ENCODE measurements at regions not wholly inside any gene's neighbourhood (a gene's known extent, or its start where the extent isn't known, plus 50 kb on each side); places are given as distances from the start of the nearest gene placed in this dataset.

DNA sequence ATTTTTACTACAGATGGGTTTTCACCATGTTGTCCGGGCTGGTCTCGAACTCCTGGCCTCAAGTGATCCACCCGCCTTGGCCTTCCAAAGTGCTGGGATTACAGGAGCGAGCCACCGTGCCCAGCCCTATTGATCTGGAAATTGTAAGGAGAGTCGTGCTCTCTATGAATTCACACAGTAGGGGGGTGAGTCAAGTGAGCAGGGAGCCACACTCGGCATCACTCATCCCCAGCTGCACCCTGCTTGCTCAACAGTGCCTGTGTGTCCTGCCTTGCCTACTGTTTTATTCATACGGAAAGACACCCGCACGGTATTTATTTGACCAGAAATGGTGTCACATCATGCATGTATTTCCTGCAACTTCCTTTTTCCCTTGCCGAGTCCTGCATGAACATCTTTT is 157.2 kb upstream of the FOXF1 start:
- peaks cover 6 to 20% (median 13%) of the 10 kb centered on the region in 7 donors for H3K9me3 Mint-ChIP-seq
- no peak overlapping the region for H3K4me3 Mint-ChIP-seq
- no peaks in the 10 kb centered on the region for H3K4me1 Mint-ChIP-seq
- H3K27ac Mint-ChIP-seq = no peak overlapping the region
- ATAC-seq (ENCODE audit: low read depth in 2 of 2) (no peak), DNase-seq (no peak)
- H3K27me3 Mint-ChIP-seq = peaks cover 43 to 72% (median 70%) of the 10 kb centered on the region in 3 donors
- H3K36me3 Mint-ChIP-seq = peaks cover 4 to 12% of the 10 kb centered on the region in 2 donors

DNA sequence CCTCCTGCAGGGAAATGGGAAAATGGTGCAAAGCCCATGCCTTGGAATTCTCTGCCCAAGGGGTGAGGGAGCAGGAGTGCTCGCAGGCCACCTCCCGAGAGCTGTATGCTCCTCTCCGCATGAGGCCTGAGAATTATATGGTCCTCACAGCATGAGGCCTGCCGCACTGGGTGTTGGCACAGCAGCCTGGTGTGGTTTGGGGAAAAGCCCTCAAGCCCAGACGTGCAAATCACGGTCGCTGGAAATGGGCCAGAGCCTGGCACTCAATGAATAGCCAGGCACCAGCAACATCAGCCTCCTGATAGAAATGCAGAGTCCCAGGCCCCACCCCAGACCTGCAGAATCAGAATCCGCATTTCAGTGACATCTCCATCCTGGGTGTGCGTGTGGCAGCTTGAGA is 156.4 kb upstream of the FOXF1 start:
- H3K36me3 Mint-ChIP-seq = peaks cover 4 to 12% of the 10 kb centered on the region in 2 donors
- no peak overlapping the region for H3K27ac Mint-ChIP-seq
- H3K4me1 Mint-ChIP-seq = no peaks in the 10 kb centered on the region
- H3K9me3 Mint-ChIP-seq = peaks cover 6 to 17% (median 14%) of the 10 kb centered on the region in 7 donors
- H3K4me3 Mint-ChIP-seq = no peak overlapping the region
- ATAC-seq (ENCODE audit: low read depth in 2 of 2) (no peak), DNase-seq (no peak)
- peaks cover 49 to 73% (median 69%) of the 10 kb centered on the region in 3 donors for H3K27me3 Mint-ChIP-seq

DNA sequence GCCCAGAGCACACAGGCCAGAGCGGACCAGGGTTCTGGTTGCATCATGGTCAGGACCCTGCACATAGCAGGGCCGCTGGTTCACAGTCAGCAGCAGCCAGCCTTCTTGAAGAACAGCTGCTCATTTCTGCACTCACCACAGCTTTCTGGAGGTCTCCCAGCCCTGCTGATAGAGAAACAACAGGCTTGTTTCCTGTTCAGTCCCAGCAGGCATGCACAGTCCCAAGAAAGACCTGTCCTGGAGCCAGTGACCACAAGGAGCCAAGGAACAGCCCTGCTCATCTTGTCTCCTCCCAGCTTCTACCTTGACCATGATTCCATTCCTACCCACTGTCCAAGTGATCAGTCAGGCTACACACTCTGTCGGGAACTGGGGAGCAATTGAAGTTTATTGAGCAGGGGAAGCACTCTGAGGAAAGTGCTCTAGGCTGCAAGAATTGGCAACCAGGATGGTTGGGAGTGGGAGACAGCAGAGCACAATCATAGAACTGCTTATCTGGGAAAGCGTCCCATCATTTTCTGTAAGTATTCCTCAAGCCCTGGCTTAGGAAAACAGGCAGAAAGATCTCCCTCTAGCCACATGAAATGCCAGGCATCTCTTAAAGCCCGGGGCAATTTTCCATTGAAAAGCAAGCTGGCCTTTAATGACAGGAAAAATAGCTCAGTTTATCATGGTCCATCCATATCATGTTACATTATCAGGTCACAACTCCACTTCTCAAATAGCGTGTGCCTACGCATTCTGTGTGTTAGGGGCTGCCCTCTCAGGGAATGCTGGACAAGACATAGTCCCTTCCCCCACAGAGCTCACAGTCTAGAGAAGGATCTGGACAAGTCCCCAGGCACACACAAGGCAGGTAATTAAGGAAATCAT is 155.4 kb upstream of the FOXF1 start:
- H3K9me3 Mint-ChIP-seq = peaks cover 6 to 20% (median 14%) of the 10 kb centered on the region in 7 donors
- H3K27ac Mint-ChIP-seq = peak overlapping the region in 1 of 6 donors; percentile 50
- no peak for ATAC-seq (ENCODE audit: low read depth in 2 of 2)
- no peak for DNase-seq
- peaks cover 4 to 12% of the 10 kb centered on the region in 2 donors for H3K36me3 Mint-ChIP-seq
- no peaks in the 10 kb centered on the region for H3K4me1 Mint-ChIP-seq
- peaks cover 52 to 74% (median 69%) of the 10 kb centered on the region in 3 donors for H3K27me3 Mint-ChIP-seq
- H3K4me3 Mint-ChIP-seq = no peak overlapping the region

DNA sequence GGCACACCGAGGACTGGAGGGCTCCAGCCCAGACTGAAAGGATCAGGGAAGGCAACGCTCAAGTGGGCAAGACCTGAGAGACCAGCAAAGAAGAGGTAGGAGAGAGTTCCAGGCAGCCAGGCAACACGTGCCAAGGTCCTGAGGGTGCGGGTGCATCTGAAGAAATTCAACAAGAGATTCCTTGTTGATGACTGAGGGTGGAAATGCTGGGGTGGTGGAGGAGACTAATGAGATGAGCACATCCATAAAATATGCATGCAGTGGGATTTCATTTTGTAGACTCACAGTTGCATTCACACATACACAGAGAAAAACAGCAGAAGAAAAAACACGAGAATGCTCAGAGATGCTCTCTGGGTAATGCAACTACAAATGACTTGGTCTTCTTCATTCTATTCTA is 154.8 kb upstream of the FOXF1 start:
- H3K36me3 Mint-ChIP-seq = peaks cover 4 to 12% of the 10 kb centered on the region in 2 donors
- ATAC-seq (ENCODE audit: low read depth in 2 of 2) (no peak), DNase-seq (no peak)
- H3K4me1 Mint-ChIP-seq = no peaks in the 10 kb centered on the region
- H3K27me3 Mint-ChIP-seq = peaks cover 46 to 74% (median 63%) of the 10 kb centered on the region in 3 donors
- peaks cover 6 to 20% (median 14%) of the 10 kb centered on the region in 7 donors for H3K9me3 Mint-ChIP-seq
- no peak overlapping the region for H3K4me3 Mint-ChIP-seq
- peak overlapping the region in 1 of 6 donors; percentile 50 for H3K27ac Mint-ChIP-seq

DNA sequence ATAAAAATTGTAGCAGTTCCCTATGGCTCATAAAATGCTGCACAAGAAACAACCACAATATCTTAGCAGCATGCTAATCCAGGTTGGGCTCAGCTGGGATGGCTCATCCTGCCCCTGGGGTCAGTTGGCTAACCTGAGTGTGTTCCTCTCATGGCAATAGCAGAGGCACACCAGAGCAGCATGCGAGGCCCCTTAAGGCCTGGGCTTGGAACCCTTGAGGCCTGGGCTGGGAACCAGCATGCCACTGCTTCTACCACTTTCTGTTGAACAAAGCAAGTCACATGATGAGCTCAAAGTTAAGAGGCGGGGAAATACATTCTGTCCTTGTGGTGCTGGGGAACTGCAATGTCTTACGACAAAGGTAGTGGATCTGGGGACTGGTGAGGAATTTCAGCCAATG is 154.4 kb upstream of the FOXF1 start:
- no peak for DNase-seq
- H3K36me3 Mint-ChIP-seq = peaks cover 4 to 12% of the 10 kb centered on the region in 2 donors
- H3K27ac Mint-ChIP-seq = no peak overlapping the region
- peaks cover 6 to 20% (median 14%) of the 10 kb centered on the region in 7 donors for H3K9me3 Mint-ChIP-seq
- H3K27me3 Mint-ChIP-seq = peaks cover 43 to 70% (median 62%) of the 10 kb centered on the region in 3 donors
- no peaks in the 10 kb centered on the region for H3K4me1 Mint-ChIP-seq
- ATAC-seq (ENCODE audit: low read depth in 2 of 2) = no peak
- no peak overlapping the region for H3K4me3 Mint-ChIP-seq

DNA sequence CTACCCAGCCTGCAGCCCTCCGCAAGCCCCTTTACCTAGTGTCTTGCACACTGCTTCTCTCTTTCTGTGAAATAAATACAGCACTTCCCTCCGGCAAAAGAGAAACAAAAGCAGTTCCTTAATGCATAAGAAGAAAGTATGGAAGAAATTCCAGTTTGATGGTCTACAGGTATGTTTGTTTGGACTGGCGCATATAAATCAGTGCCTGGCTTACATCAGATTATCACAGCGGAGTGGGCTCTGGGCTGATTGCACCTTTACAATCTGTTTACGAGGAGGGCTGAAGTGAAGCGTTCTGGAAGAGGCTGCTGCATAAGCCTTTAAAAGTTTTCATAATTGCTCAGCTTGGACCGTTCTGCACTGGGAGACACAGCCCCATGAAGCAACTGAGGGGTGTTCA is 153.5 kb upstream of the FOXF1 start:
- ATAC-seq (ENCODE audit: low read depth in 2 of 2) = no peak
- peaks cover 39 to 66% (median 60%) of the 10 kb centered on the region in 3 donors for H3K27me3 Mint-ChIP-seq
- H3K9me3 Mint-ChIP-seq = peaks cover 6 to 20% (median 14%) of the 10 kb centered on the region in 7 donors
- no peaks in the 10 kb centered on the region for H3K4me1 Mint-ChIP-seq
- H3K36me3 Mint-ChIP-seq = peaks cover 4 to 12% of the 10 kb centered on the region in 2 donors
- H3K4me3 Mint-ChIP-seq = no peak overlapping the region
- no peak for DNase-seq
- no peak overlapping the region for H3K27ac Mint-ChIP-seq

DNA sequence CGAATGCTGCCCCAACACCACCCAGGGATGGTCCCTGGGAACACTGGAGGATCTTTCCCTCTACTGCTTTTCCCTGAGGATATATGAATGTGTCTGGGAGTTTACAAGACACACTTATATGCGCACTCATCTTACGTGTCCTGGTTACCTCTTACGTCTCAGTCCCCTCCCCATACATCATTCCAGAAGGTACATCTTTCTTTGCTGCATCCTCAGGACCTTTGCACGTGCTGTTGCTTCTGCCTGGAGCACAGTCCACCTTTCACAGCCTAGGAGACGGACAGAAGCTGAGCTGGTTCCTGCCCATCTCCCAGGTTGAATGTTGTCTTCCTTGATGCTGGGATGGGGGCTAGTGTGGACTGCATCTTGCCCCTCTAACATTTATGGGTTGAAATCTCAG is 153.0 kb upstream of the FOXF1 start:
- ATAC-seq (ENCODE audit: low read depth in 2 of 2) (no peak), DNase-seq (no peak)
- H3K27ac Mint-ChIP-seq = no peak overlapping the region
- H3K27me3 Mint-ChIP-seq = peaks cover 38 to 66% (median 60%) of the 10 kb centered on the region in 3 donors
- H3K4me1 Mint-ChIP-seq = no peaks in the 10 kb centered on the region
- peaks cover 6 to 20% (median 14%) of the 10 kb centered on the region in 7 donors for H3K9me3 Mint-ChIP-seq
- H3K36me3 Mint-ChIP-seq = peaks cover 4 to 12% of the 10 kb centered on the region in 2 donors
- H3K4me3 Mint-ChIP-seq = no peak overlapping the region

DNA sequence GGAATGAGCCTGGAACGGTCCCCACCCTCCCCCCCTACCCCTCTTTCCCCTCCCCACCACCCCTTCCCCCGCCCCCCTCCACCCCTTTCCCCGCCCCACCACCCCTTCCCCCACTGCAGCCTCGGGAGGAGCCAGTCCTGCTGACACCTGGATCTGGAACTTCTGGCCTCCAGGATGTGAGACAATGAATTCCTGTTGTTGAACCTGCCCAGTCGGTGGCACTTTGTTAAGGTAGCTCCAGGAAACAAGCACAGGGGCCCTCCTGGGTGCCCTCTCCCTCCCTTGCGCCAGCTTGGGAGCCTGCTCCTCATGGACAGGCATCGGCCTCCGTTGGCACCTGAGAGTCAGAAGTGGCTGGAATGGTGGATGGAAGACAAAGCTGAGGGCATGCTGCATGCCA is 152.4 kb upstream of the FOXF1 start:
- Mint-ChIP-seq H3K9me3 (peaks cover 9 to 20% (median 14%) of the 10 kb centered on the region in 7 donors), H3K27me3 (peaks cover 40 to 70% (median 61%) of the 10 kb centered on the region in 3 donors), H3K27ac (no peak overlapping the region), H3K4me1 (no peaks in the 10 kb centered on the region), H3K36me3 (peaks cover 4 to 12% of the 10 kb centered on the region in 2 donors), H3K4me3 (no peak overlapping the region)
- DNase-seq = no peak
- ATAC-seq (ENCODE audit: low read depth in 2 of 2) = no peak

DNA sequence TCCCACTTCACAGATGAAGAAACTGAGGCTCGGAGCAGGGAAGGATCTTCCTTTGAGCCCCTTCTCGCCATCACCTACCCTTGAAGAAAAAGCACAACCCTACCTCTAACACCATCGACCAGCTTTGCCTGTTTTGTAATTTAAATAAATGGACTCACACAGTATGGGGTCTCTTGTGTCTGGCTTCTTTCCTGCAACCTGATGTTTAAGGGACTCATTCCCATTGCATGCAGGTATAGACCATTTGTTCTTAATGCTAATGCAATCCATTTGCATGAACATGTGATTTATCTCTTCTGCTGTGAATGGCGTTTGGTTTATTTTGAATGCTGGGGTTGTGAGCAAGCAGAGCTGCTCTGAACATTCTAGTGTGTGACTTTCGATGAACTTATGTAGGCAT is 150.8 kb upstream of the FOXF1 start:
- H3K4me3 Mint-ChIP-seq = no peak overlapping the region
- no peak overlapping the region for H3K27ac Mint-ChIP-seq
- H3K36me3 Mint-ChIP-seq = peaks cover 4 to 14% of the 10 kb centered on the region in 2 donors
- H3K9me3 Mint-ChIP-seq = peaks cover 7 to 20% (median 14%) of the 10 kb centered on the region in 7 donors
- ATAC-seq (ENCODE audit: low read depth in 2 of 2) = no peak
- peaks cover 43 to 73% (median 55%) of the 10 kb centered on the region in 3 donors for H3K27me3 Mint-ChIP-seq
- no peak for DNase-seq
- H3K4me1 Mint-ChIP-seq = no peaks in the 10 kb centered on the region

DNA sequence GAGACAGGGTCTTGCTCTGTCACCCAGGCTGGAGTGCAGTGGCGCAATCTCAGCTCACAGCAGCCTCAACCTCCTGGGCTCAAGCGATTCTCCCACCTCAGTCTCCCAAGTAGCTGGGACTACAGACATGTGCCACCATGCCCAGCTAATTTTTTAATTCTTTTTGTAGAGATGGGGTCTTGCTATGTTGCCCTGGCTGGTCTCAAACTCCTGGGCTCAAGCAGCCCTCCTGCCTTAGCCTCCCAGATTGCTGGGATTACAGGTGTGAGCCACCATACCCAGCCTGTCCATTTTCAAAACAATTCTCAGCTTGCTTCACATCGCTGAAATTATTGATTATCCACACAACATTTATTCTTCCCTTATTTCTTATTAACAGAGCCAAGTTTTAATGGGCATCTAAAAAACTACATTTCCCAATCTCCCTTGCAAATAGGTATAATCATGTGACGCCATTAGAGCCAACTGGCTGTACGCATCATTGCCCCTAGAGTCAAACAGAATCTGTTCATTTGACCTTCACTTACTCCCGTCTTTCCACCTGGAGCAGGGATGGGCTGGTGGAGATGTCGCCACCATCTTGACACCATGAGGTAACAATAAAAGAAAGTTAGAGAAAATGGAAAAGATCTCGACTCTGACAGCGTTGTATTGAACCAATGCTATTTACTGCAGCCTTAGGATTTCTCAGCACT is 148.0 kb upstream of the FOXF1 start:
- Mint-ChIP-seq H3K4me3 (no peak overlapping the region), H3K27ac (no peak overlapping the region), H3K36me3 (peaks cover 0 to 7% of the 10 kb centered on the region in 2 donors), H3K9me3 (peaks cover 0 to 6% (median 3%) of the 10 kb centered on the region in 7 donors), H3K27me3 (peaks cover 46 to 61% (median 58%) of the 10 kb centered on the region in 3 donors), H3K4me1 (no peaks in the 10 kb centered on the region)
- no peak for DNase-seq
- ATAC-seq (ENCODE audit: low read depth in 2 of 2) = no peak

DNA sequence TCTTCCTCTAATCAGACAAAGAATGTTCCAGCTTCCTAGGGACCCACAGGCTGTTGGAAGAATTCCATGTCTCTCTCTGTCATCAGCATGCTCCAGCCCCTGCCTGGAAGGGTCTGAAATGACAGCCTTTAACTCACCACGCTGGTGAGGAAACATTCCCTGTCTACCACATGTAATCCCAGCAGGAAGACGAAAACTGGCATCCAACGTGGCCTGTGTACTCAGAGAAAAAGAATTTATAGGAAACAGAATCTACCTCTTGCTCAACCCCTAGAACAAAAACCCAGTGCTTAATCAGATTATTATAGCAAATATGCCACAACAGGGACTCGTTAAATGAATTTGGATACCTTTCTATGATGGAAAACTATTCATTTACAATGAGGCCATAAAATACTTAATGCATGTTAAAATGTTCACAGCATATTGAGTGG is 147.3 kb upstream of the FOXF1 start:
- Mint-ChIP-seq H3K27ac (no peak overlapping the region), H3K4me1 (no peaks in the 10 kb centered on the region), H3K4me3 (peak overlapping the region in 1 of 8 donors; percentile 29), H3K36me3 (peaks cover 0 to 7% of the 10 kb centered on the region in 2 donors), H3K9me3 (peaks cover 0 to 5% (median 3%) of the 10 kb centered on the region in 7 donors), H3K27me3 (peaks cover 49 to 54% (median 54%) of the 10 kb centered on the region in 3 donors)
- no peak for DNase-seq
- no peak for ATAC-seq (ENCODE audit: low read depth in 2 of 2)

DNA sequence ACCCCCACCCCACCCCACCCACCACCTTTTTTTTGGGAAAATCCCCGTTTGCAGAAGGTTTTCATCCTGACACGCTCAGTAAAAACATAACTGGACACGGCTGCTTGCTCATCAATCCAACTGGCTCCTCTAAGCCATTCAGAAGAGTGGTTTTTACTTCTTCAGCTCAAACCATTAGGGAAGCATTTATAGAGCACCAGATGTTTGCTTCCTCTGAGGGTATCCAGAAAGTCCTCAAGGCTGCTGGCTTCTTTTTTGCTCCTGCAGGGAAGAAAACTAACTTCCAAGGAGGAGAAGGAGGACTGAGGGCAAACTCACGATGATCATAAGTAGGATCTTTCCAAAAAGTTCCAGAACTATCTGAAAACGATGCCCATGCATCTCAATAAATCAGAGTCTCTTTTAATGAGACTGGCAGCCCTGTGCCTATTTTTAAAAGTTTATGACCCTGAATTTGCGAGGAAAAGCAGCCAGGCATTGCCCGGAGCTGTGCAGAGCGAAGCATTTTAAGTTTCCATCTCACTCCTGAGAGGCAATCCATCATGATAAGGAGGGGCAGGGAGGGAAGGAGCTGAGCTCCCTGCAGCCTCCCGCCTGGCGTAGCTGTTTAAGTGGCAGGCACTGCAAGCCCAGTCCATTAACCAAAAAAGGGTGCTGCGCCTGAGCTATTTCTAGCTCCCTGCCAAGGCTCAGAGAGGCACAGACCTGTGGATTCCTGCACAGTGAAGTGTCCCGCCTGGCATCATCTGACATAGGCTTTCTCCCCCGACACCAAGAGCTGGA is 146.3 kb upstream of the FOXF1 start:
- Mint-ChIP-seq H3K27ac (no peak overlapping the region), H3K36me3 (peaks cover 0 to 7% of the 10 kb centered on the region in 2 donors), H3K4me3 (no peak overlapping the region), H3K27me3 (peaks cover 53 to 56% (median 53%) of the 10 kb centered on the region in 3 donors), H3K9me3 (peaks cover 0 to 5% (median 2%) of the 10 kb centered on the region in 7 donors), H3K4me1 (no peaks in the 10 kb centered on the region)
- no peak for DNase-seq
- ATAC-seq (ENCODE audit: low read depth in 2 of 2) = no peak

Data from naive B cell (primary cell).